ENCODE measurements at regions not wholly inside any gene's neighbourhood (a gene's known extent, or its start where the extent isn't known, plus 50 kb on each side); places are given as distances from the start of the nearest gene placed in this dataset.

GRCh38 chr2:66201242-66201641, 233.7 kb upstream of the MEIS1 start:
- Histone ChIP-seq H2AK5ac (ENCODE audit: low read depth, low read length) (no peak overlapping the region), H3K9me3 (ENCODE audit: insufficient read depth in 2 of 2, low read depth in 1 of 2, low read length in 1 of 2) (peaks cover 17 to 22% of the 10 kb centered on the region in 2 experiments), H3K27me3 (replicated peaks in 1 of 4; ENCODE audit: control insufficient read depth in 3 of 4, extremely low read depth in 1 of 4, insufficient read depth in 3 of 4, low read length in 3 of 4) (no peaks in the 10 kb centered on the region), H3K4me2 (ENCODE audit: insufficient read depth in 1 of 2, low read depth in 2 of 2, low read length in 2 of 2) (no peak overlapping the region), H3K4me3 (ENCODE audit: extremely low read depth in 1 of 4, insufficient read depth in 2 of 4, low read depth in 3 of 4, low read length in 4 of 4) (no peak overlapping the region), H4K91ac (replicated peaks; ENCODE audit: insufficient read length, low read length) (no peak overlapping the region), H3K9ac (replicated peaks in 1 of 4; ENCODE audit: extremely low read depth in 1 of 4, low read depth in 3 of 4, low read length in 3 of 4) (no peak overlapping the region), H3K36me3 (ENCODE audit: control insufficient read depth in 2 of 4, insufficient read depth in 4 of 4, low read length in 3 of 4) (peaks cover 0 to 4% (median 0%) of the 10 kb centered on the region in 4 experiments; a peak in 1 of 8 replicates), H3K14ac (ENCODE audit: insufficient read length) (no peak overlapping the region), H2BK120ac (replicated peaks; ENCODE audit: low read depth, low read length) (no peak overlapping the region), H3K23me2 (ENCODE audit: low read depth, low read length) (no peaks in the 10 kb centered on the region), H2BK5ac (ENCODE audit: low read depth, low read length) (no peak overlapping the region), H3K79me1 (ENCODE audit: low read depth, low read length) (no peaks in the 10 kb centered on the region), H3K23ac (ENCODE audit: insufficient read length) (no peak overlapping the region), H2BK12ac (ENCODE audit: low read depth, low read length) (no peak overlapping the region), H3K4me1 (replicated peaks in 1 of 4; ENCODE audit: control insufficient read depth in 3 of 4, insufficient read depth in 4 of 4, low read length in 3 of 4) (no peaks in the 10 kb centered on the region), H2BK20ac (ENCODE audit: low read length) (no peak overlapping the region), H3K4ac (replicated peaks; ENCODE audit: insufficient read length, low read depth, low read length) (no peak overlapping the region), H2AFZ (ENCODE audit: low read length) (0 out of 2 replicates have a peak overlapping the region, but pooled peaks have one; percentile 41), H3K18ac (ENCODE audit: extremely low read depth, low read length) (no peak overlapping the region), H3K27ac (ENCODE audit: low read depth, low read length) (no peak overlapping the region), H2BK15ac (ENCODE audit: low read length) (no peak overlapping the region), H4K8ac (ENCODE audit: extremely low read depth, insufficient read depth, low read length) (no peak overlapping the region), H3K56ac (replicated peaks; ENCODE audit: insufficient read length, low read depth, low read length) (no peak overlapping the region), H4K20me1 (replicated peaks in 1 of 2; ENCODE audit: control insufficient read depth in 1 of 2, insufficient read depth in 2 of 2, low read length in 2 of 2) (no peaks in the 10 kb centered on the region), H3K79me2 (ENCODE audit: control insufficient read depth in 1 of 2, insufficient read depth in 2 of 2, low read length in 2 of 2) (no peaks in the 10 kb centered on the region), H4K5ac (ENCODE audit: insufficient read length, low read depth, low read length) (no peak overlapping the region)
- CTCF ChIA-PET (ENCODE audit: partially characterized antibody) = no interaction called here
- POLR2A ChIA-PET (ENCODE audit: partially characterized antibody) = no interaction called here
- FAIRE-seq (no peak), DNase-seq (ENCODE audit: low read depth in 1 of 2, low spot score in 2 of 2) (no peak)
- WGBS, 2 experiments (ENCODE audit: extremely low coverage in 1 of 2, insufficient coverage in 1 of 2, insufficient read length in 1 of 2, insufficient replicate concordance in 2 of 2, low coverage in 1 of 2, low lambda C conversion rate in 2 of 2, missing lambda C conversion rate in 1 of 2) = 89% methylated on average over 2 of the region's 2 CpGs; no CpG with 5 or more reads in 1 of the 2 experiments
- TF ChIP-seq TEAD4 (IDR thresholded peaks at IDR 0.05; ENCODE audit: low read depth, low read length) (peak; percentile 75; the same call in 1 of the 2 replicates), SIN3A (conservative IDR thresholded peaks at IDR 0.05 in 1 of 2, IDR thresholded peaks at IDR 0.05 in 1 of 2; ENCODE audit: low read depth in 1 of 2, low read length in 2 of 2) (no peak)
